MM.1S (cell line): ENCODE measurements at regions not wholly inside any gene's neighbourhood (a gene's known extent, or its start where the extent isn't known, plus 50 kb on each side); places are given as distances from the start of the nearest gene placed in this dataset.

ENCODE experiments used
- DNase-seq: peaks from one replicate; pipeline ENCODE4 v3.0.0-alpha.2; 2015
- H2AFZ ChIP-seq: fragments of 300-600 bp; sonication (generic); 2 replicates; pipeline ENCODE4 v1.6.0; 2016; ENCODE audit warnings: antibody characterized with exemption, low read length
- H3F3A ChIP-seq: fragments of 300-600 bp; sonication (generic); 2 replicates; pipeline ENCODE4 v1.6.1; 2016; ENCODE audit warnings: mild to moderate bottlenecking, antibody characterized with exemption, low read length, moderate library complexity, mixed read lengths; ENCODE audit not compliant: insufficient read depth
- H3K27ac ChIP-seq: fragments of 300-600 bp; sonication (generic); 2 replicates; pipeline ENCODE4 v1.5.1; 2016; ENCODE audit warnings: mild to moderate bottlenecking, low read length
- H3K27me3 ChIP-seq: fragments of 300-600 bp; sonication (generic); replicated peaks from 2 replicates; pipeline ENCODE4 v1.6.0; 2016; ENCODE audit warnings: low read length; ENCODE audit not compliant: insufficient read depth
- H3K36me3 ChIP-seq: fragments of 300-600 bp; sonication (generic); replicated peaks from 2 replicates; pipeline ENCODE4 v1.6.1; 2016; ENCODE audit warnings: mild to moderate bottlenecking, low read length, mixed read lengths; ENCODE audit not compliant: insufficient read depth
- H3K4me1 ChIP-seq: fragments of 300-600 bp; sonication (generic); 2 replicates; pipeline ENCODE4 v1.6.1; 2016; ENCODE audit warnings: low read length, mixed read lengths
- H3K4me2 ChIP-seq: fragments of 300-600 bp; sonication (generic); 2 replicates; pipeline ENCODE4 v1.6.0; 2016; ENCODE audit warnings: low read depth, low read length
- H3K4me3 ChIP-seq: fragments of 300-600 bp; sonication (generic); 2 replicates; pipeline ENCODE4 v1.5.1; 2016; ENCODE audit warnings: low read length, mixed read lengths
- H3K79me2 ChIP-seq: fragments of 300-600 bp; sonication (generic); 2 replicates; pipeline ENCODE4 v1.6.1; 2016; ENCODE audit warnings: mixed run types, low read length, mixed read lengths
- H3K9ac ChIP-seq: fragments of 300-600 bp; sonication (generic); 2 replicates; pipeline ENCODE4 v1.6.1; 2016; ENCODE audit warnings: low read length, mixed read lengths
- H3K9me2 ChIP-seq: fragments of 300-600 bp; sonication (generic); replicated peaks from 2 replicates; pipeline ENCODE4 v1.6.1; 2016; ENCODE audit warnings: mild to moderate bottlenecking, low read length, mixed read lengths; ENCODE audit not compliant: insufficient read depth
- H3K9me3 ChIP-seq: fragments of 300-600 bp; sonication (generic); replicated peaks from 2 replicates; pipeline ENCODE4 v1.6.1; 2016; ENCODE audit warnings: mild to moderate bottlenecking, low read length, mixed read lengths; ENCODE audit not compliant: insufficient read depth
- H4K20me1 ChIP-seq: fragments of 300-600 bp; sonication (generic); 2 replicates; pipeline ENCODE4 v1.6.1; 2016; ENCODE audit warnings: mild to moderate bottlenecking, low read length, moderate library complexity, mixed read lengths; ENCODE audit not compliant: insufficient read depth
- CTCF ChIP-seq: fragments of 300-600 bp; sonication (generic); IDR thresholded peaks from 2 replicates; pipeline ENCODE4 v1.5.1; 2016; ENCODE audit warnings: antibody characterized with exemption, low read length, mixed read lengths
- EZH2 ChIP-seq: fragments of 300-600 bp; sonication (generic); optimal IDR thresholded peaks from 2 replicates; pipeline ENCODE3; 2017; ENCODE audit warnings: low read depth, mild to moderate bottlenecking, antibody characterized with exemption, low read length, mixed read lengths
- EZH2phosphoT487 ChIP-seq: fragments of 300-600 bp; sonication (generic); IDR thresholded peaks from 2 replicates; pipeline ENCODE4 v1.6.1; 2018; ENCODE audit warnings: antibody characterized with exemption, low read length

GRCh38 chr16:82248012-82248656 lies 78.1 kb upstream of the MPHOSPH6 start:
- no peak overlapping the region for H2AFZ ChIP-seq
- no peaks in the 10 kb centered on the region for H3K79me2 ChIP-seq
- H3K27me3 ChIP-seq: no peaks in the 10 kb centered on the region
- H4K20me1 ChIP-seq: no peaks in the 10 kb centered on the region
- H3K4me3 ChIP-seq: no peak overlapping the region
- no peak overlapping the region for H3K4me2 ChIP-seq
- no peaks in the 10 kb centered on the region for H3K9me3 ChIP-seq
- no peaks in the 10 kb centered on the region for H3K4me1 ChIP-seq
- no peaks in the 10 kb centered on the region for H3F3A ChIP-seq
- no peaks in the 10 kb centered on the region for H3K36me3 ChIP-seq
- no peak for DNase-seq
- H3K27ac ChIP-seq: no peak overlapping the region
- H3K9me2 ChIP-seq: no peaks in the 10 kb centered on the region
- TF ChIP-seq EZH2phosphoT487: no peak
- no peak overlapping the region for H3K9ac ChIP-seq

GRCh38 chr16:82242201-82242600 lies 72.2 kb upstream of the MPHOSPH6 start:
- no peaks in the 10 kb centered on the region for H4K20me1 ChIP-seq
- no peaks in the 10 kb centered on the region for H3K9me3 ChIP-seq
- no peak overlapping the region for H3K4me3 ChIP-seq
- DNase-seq: no peak
- H3K9ac ChIP-seq: no peak overlapping the region
- no peaks in the 10 kb centered on the region for H3K36me3 ChIP-seq
- no peak overlapping the region for H3K27ac ChIP-seq
- no peaks in the 10 kb centered on the region for H3K4me1 ChIP-seq
- H2AFZ ChIP-seq: no peak overlapping the region
- TF ChIP-seq EZH2phosphoT487 (no peak), EZH2 (no peak), CTCF (no peak)
- H3K4me2 ChIP-seq: no peak overlapping the region
- no peaks in the 10 kb centered on the region for H3K9me2 ChIP-seq
- no peaks in the 10 kb centered on the region for H3K79me2 ChIP-seq
- no peaks in the 10 kb centered on the region for H3K27me3 ChIP-seq
- H3F3A ChIP-seq: no peaks in the 10 kb centered on the region

GRCh38 chr16:82241469-82242052 lies 71.5 kb upstream of the MPHOSPH6 start:
- no peak overlapping the region for H3K27ac ChIP-seq
- H3K9me2 ChIP-seq: no peaks in the 10 kb centered on the region
- H3K4me2 ChIP-seq: no peak overlapping the region
- no peak overlapping the region for H3K9ac ChIP-seq
- H4K20me1 ChIP-seq: no peaks in the 10 kb centered on the region
- DNase-seq: no peak
- TF ChIP-seq EZH2 (no peak), EZH2phosphoT487 (no peak), CTCF (no peak)
- no peaks in the 10 kb centered on the region for H3K4me1 ChIP-seq
- H3K36me3 ChIP-seq: no peaks in the 10 kb centered on the region
- no peaks in the 10 kb centered on the region for H3K9me3 ChIP-seq
- no peaks in the 10 kb centered on the region for H3K27me3 ChIP-seq
- no peak overlapping the region for H2AFZ ChIP-seq
- H3K4me3 ChIP-seq: no peak overlapping the region
- H3K79me2 ChIP-seq: no peaks in the 10 kb centered on the region
- H3F3A ChIP-seq: no peaks in the 10 kb centered on the region

- Histone ChIP-seq H3K36me3 (no peaks in the 10 kb centered on the region), H4K20me1 (no peaks in the 10 kb centered on the region), H3K4me3 (no peak overlapping the region), H3K79me2 (no peaks in the 10 kb centered on the region), H3K27ac (no peak overlapping the region), H3K9me2 (no peaks in the 10 kb centered on the region), H2AFZ (no peak overlapping the region), H3K9ac (no peak overlapping the region), H3K4me1 (no peaks in the 10 kb centered on the region), H3K4me2 (no peak overlapping the region), H3K27me3 (no peaks in the 10 kb centered on the region), H3F3A (no peaks in the 10 kb centered on the region), H3K9me3 (no peaks in the 10 kb centered on the region)
- TF ChIP-seq EZH2phosphoT487 (no peak), CTCF (no peak), EZH2 (no peak)
- no peak for DNase-seq
These were observed 70.1 kb upstream of the MPHOSPH6 start for GRCh38 chr16:82240111-82240510.
